AG10803 (cell line): ENCODE measurements at regions not wholly inside any gene's neighbourhood (a gene's known extent, or its start where the extent isn't known, plus 50 kb on each side); places are given as distances from the start of the nearest gene placed in this dataset.

Experiments
- DNase-seq: peaks from one replicate; pipeline ENCODE4 v3.0.0; 2010; ENCODE audit warnings: low read depth
- H3K4me3 ChIP-seq: 2 replicates; pipeline ENCODE4 v1.5.1; 2011; ENCODE audit warnings: mild to moderate bottlenecking, low read length, control low read depth
- CTCF ChIP-seq: conservative IDR thresholded peaks from 2 replicates; pipeline ENCODE4 v1.5.1; 2011; ENCODE audit warnings: mild to moderate bottlenecking, low read length, control low read depth, inconsistent platforms

GRCh38 chr1:69421286-69421685 is 146.4 kb upstream of the LRRC7 start:
- no peak for TF ChIP-seq CTCF
- no peak overlapping the region for H3K4me3 ChIP-seq
- DNase-seq: no peak

- TF ChIP-seq CTCF: no peak
- DNase-seq: no peak
- no peak overlapping the region for H3K4me3 ChIP-seq
Observed at GRCh38 chr1:69425871-69426270, 141.9 kb upstream of the LRRC7 start.

GRCh38 chr1:69426401-69426800 is 141.3 kb upstream of the LRRC7 start:
- H3K4me3 ChIP-seq: no peak overlapping the region
- no peak for DNase-seq
- TF ChIP-seq CTCF: no peak

- DNase-seq: no peak
- no peak overlapping the region for H3K4me3 ChIP-seq
- no peak for TF ChIP-seq CTCF
Observed at GRCh38 chr1:69433073-69433472, 134.6 kb upstream of the LRRC7 start.

GRCh38 chr1:69436151-69436550 is 131.6 kb upstream of the LRRC7 start:
- no peak overlapping the region for H3K4me3 ChIP-seq
- no peak for TF ChIP-seq CTCF
- DNase-seq: no peak

GRCh38 chr1:69438056-69438795 is 129.5 kb upstream of the LRRC7 start:
- no peak overlapping the region for H3K4me3 ChIP-seq
- no peak for TF ChIP-seq CTCF
- DNase-seq: no peak

- no peak for DNase-seq
- TF ChIP-seq CTCF: no peak
- no peak overlapping the region for H3K4me3 ChIP-seq
Observed at GRCh38 chr1:69441496-69441895, 126.2 kb upstream of the LRRC7 start.
